GM12873 (cell line): ENCODE measurements at regions not wholly inside any gene's neighbourhood (a gene's known extent, or its start where the extent isn't known, plus 50 kb on each side); places are given as distances from the start of the nearest gene placed in this dataset.

Experiments
- TF ChIP-seq, protein P1 (sequence below): IDR thresholded peaks from 2 replicates; pipeline ENCODE4 v1.5.1; 2012; ENCODE audit warnings: low read depth, mild to moderate bottlenecking, moderate library complexity, low read length, control low read depth; ENCODE audit not compliant: insufficient read depth; ENCODE audit errors: missing control alignments

GRCh38 chr4:79043138-79043537, 103.9 kb upstream of the PAQR3 start:
- TF ChIP-seq, protein P1, sequence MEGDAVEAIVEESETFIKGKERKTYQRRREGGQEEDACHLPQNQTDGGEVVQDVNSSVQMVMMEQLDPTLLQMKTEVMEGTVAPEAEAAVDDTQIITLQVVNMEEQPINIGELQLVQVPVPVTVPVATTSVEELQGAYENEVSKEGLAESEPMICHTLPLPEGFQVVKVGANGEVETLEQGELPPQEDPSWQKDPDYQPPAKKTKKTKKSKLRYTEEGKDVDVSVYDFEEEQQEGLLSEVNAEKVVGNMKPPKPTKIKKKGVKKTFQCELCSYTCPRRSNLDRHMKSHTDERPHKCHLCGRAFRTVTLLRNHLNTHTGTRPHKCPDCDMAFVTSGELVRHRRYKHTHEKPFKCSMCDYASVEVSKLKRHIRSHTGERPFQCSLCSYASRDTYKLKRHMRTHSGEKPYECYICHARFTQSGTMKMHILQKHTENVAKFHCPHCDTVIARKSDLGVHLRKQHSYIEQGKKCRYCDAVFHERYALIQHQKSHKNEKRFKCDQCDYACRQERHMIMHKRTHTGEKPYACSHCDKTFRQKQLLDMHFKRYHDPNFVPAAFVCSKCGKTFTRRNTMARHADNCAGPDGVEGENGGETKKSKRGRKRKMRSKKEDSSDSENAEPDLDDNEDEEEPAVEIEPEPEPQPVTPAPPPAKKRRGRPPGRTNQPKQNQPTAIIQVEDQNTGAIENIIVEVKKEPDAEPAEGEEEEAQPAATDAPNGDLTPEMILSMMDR = no peak

GRCh38 chr4:79042079-79042674, 102.9 kb upstream of the PAQR3 start:
- TF ChIP-seq, protein P1 = peak; percentile 32

GRCh38 chr4:79034544-79034943, 95.3 kb upstream of the PAQR3 start:
- TF ChIP-seq, protein P1 = no peak

DNA sequence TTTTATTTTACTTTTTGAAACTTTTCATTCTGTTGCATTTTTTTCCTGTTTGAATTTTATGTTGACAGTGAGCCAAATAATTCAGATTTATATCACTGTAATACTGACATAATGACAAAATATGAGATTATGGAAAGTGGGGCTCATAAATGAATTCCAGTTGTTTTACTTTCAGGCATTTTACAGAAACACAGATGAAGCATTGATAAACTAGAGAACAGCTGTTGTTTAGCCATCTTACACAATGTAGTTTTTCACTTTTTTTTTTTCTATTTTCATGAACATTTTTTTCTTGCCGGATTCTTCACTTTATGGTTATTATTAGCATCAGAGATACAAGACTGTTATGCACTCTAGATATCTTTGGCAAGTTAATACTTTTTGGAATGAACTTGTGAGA, 91.7 kb upstream of the PAQR3 start:
- TF ChIP-seq, protein P1 = no peak

GRCh38 chr4:79027656-79028055, 88.4 kb upstream of the PAQR3 start:
- TF ChIP-seq, protein P1 = no peak

DNA sequence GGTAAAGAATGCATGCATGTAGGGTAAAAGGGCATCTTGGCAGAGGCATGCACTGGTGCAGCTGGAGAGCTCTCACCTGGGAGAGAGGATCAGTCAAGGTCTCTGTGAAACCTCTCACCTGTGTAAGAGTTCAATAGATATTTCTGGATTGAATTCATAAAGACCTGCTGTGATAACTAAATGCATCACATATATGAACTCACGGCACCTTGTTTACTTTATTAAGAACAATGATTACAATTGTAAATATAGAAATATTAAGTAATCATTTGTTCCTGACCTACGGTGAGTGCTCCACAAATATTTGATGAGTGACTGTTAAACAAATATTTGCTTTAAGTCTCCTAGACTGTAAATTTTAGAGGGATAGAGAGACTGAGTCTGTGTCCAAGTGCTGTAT, 85.9 kb upstream of the PAQR3 start:
- TF ChIP-seq, protein P1 = no peak

DNA sequence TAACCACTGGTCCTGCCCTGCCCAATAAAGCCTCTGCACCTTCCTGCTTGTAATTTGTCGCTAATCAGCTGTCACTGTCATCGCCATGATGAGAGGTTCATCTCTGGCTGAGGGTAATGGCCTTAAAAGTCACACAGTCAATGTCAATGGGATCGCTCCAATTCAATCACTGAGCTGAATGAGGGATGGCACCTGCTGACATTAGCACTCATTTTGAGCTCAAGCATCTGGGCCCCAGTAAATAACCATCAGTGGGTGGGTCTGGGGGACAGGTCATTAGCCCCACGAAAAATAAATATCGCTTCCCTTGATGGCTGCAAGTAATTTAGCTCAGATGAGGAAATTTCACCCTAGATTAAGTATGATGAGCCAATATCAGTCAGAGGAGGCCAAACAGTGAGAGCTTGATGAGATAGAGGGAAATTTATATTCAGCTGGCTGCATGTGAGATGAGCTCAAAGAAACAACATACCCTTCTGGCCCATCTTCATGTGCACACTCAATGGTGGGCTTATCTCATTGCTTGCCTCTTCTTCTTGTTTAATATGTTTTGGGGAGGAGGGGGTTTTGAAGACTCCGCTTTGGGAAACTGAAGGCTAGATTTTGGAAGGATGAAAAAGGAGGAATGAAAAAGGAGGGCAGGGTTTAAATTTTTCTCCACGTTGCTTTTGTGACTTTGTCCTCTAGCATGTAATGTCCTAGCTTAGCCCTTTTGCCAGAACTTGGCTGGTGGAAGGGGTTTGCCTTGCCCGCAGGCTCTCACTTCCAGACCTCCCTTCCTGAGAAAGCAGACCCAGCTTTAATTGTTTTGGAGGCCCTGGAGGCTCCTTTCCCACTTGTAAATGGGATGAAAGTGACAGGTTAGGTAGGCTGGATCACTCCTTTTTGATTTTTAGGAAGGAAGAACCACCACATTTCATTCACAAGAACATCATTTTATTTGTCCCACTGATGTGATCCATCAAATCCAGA, 84.8 kb upstream of the PAQR3 start:
- TF ChIP-seq, protein P1 = no peak
